LNCaP clone FGC (cell line): ENCODE measurements at regions not wholly inside any gene's neighbourhood (a gene's known extent, or its start where the extent isn't known, plus 50 kb on each side); places are given as distances from the start of the nearest gene placed in this dataset.

Experiments
- DNase-seq: peaks from one replicate; pipeline ENCODE4 v3.0.0-alpha.2; 2011; ENCODE audit warnings: low read depth
- H3K4me3 ChIP-seq: 2 replicates; pipeline ENCODE4 v1.5.1; 2011; ENCODE audit warnings: mild to moderate bottlenecking, low read depth, low read length, control low read depth
- CTCF ChIP-seq: IDR thresholded peaks from 2 replicates; pipeline ENCODE4 v1.5.1; 2012; ENCODE audit warnings: mild to moderate bottlenecking; ENCODE audit not compliant: control insufficient read depth, insufficient read depth; ENCODE audit errors: extremely low read depth

- TF ChIP-seq CTCF = no peak
- no peak overlapping the region for H3K4me3 ChIP-seq
These were observed 307.3 kb upstream of the G2E3 start for GRCh38 chr14:30251557-30252100.

GRCh38 chr14:30252151-30252550, 306.8 kb upstream of the G2E3 start:
- no peak for TF ChIP-seq CTCF
- no peak for DNase-seq
- no peak overlapping the region for H3K4me3 ChIP-seq

More at GRCh38 chr14:30251557-30252100, 307.3 kb upstream of the G2E3 start:
- DNase-seq = no peak

- H3K4me3 ChIP-seq = no peak overlapping the region
- no peak for DNase-seq
- no peak for TF ChIP-seq CTCF
These were observed 305.9 kb upstream of the G2E3 start for GRCh38 chr14:30252783-30253674.

- no peak for DNase-seq
- no peak for TF ChIP-seq CTCF
- no peak overlapping the region for H3K4me3 ChIP-seq
These were observed 302.3 kb upstream of the G2E3 start for GRCh38 chr14:30256627-30257026.

GRCh38 chr14:30257946-30258661, 300.9 kb upstream of the G2E3 start:
- no peak for DNase-seq
- H3K4me3 ChIP-seq = no peak overlapping the region
- no peak for TF ChIP-seq CTCF

DNA sequence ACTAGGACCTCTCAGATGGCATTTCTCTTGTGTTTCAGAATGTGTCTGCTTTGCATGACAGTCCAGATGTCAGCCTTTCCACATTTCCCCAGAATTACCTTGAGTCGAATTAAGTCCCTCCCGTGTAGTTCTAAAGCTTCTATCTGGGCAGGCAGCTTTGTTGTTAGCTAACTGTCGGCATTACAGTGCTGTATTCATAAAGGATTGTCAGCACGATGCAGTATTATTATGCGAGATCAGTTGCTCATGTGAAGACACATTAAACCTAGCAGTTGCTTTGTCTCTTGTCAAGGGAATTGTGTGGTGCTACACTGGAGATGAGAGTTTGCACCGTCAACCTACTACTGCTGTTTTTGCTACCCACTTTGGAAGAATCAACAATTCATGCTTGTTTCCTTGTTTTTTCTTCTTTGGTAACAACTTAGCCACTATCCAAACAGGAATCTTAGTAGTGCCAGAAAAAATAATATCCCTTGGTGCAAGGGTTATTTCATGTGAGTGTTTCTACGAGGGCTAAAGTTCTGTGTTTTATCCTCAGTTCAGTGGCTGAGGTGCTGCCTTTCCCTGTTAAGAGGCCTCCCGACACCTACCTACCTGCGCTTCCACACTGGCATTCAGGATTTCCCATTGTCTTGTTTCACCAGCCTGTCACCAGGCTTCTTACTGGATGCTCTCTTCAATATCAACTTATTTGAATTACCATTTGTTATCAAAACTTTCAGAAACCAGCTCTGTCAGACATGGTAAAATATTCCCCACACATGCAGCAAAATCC, 297.9 kb upstream of the G2E3 start:
- H3K4me3 ChIP-seq = no peak overlapping the region
- TF ChIP-seq CTCF = no peak
- no peak for DNase-seq
